ENCODE measurements at regions not wholly inside any gene's neighbourhood (a gene's known extent, or its start where the extent isn't known, plus 50 kb on each side); places are given as distances from the start of the nearest gene placed in this dataset.

GRCh38 chr15:98144388-98144787, 183.9 kb downstream of the ARRDC4 start:
- DNase-seq, result no peak

- DNase-seq, result no peak
Measured at GRCh38 chr15:98146031-98146820, 185.7 kb downstream of the ARRDC4 start.

GRCh38 chr15:98147415-98147814, 186.9 kb downstream of the ARRDC4 start:
- no peak for DNase-seq

- no peak for DNase-seq
Measured at GRCh38 chr15:98150084-98150483, 189.6 kb downstream of the ARRDC4 start.

- no peak for DNase-seq
Measured at GRCh38 chr15:98150536-98150935, 190.0 kb downstream of the ARRDC4 start.

GRCh38 chr15:98151096-98151495, 190.6 kb downstream of the ARRDC4 start:
- no peak for DNase-seq

- DNase-seq, result no peak
Measured at GRCh38 chr15:98152156-98152555, 191.7 kb downstream of the ARRDC4 start.

GRCh38 chr15:98154863-98155262, 194.4 kb downstream of the ARRDC4 start:
- DNase-seq, result no peak

- DNase-seq, result no peak
Measured at GRCh38 chr15:98155356-98155755, 194.9 kb downstream of the ARRDC4 start.

- no peak for DNase-seq
Measured at GRCh38 chr15:98160236-98160635, 199.7 kb downstream of the ARRDC4 start.

GRCh38 chr15:98163319-98164045, 203.0 kb downstream of the ARRDC4 start:
- no peak for DNase-seq

- no peak for DNase-seq
Measured at GRCh38 chr15:98164571-98164970, 204.1 kb downstream of the ARRDC4 start.

GRCh38 chr15:98164986-98165385, 204.5 kb downstream of the ARRDC4 start:
- no peak for DNase-seq

- no peak for DNase-seq
Measured at GRCh38 chr15:98167722-98168268, 207.3 kb downstream of the ARRDC4 start.

GRCh38 chr15:98169551-98169950, 209.0 kb downstream of the ARRDC4 start:
- no peak for DNase-seq

- DNase-seq, result no peak
Measured at GRCh38 chr15:98174286-98174685, 213.8 kb downstream of the ARRDC4 start.

- no peak for DNase-seq
Measured at GRCh38 chr15:98174841-98175240, 214.3 kb downstream of the ARRDC4 start.

GRCh38 chr15:98177966-98178592, 217.6 kb downstream of the ARRDC4 start:
- DNase-seq, result peak in 1 of 2 donors; percentile 14

- no peak for DNase-seq
Measured at GRCh38 chr15:98178861-98179260, 218.4 kb downstream of the ARRDC4 start.

GRCh38 chr15:98187549-98187948, 227.0 kb downstream of the ARRDC4 start:
- DNase-seq, result no peak

- DNase-seq, result no peak
Measured at GRCh38 chr15:98190914-98191313, 230.4 kb downstream of the ARRDC4 start.

- no peak for DNase-seq
Measured at GRCh38 chr15:98195796-98196195, 235.3 kb downstream of the ARRDC4 start.

GRCh38 chr15:98196371-98196770, 235.9 kb downstream of the ARRDC4 start:
- DNase-seq, result no peak

- no peak for DNase-seq
Measured at GRCh38 chr15:98202256-98202655, 241.8 kb downstream of the ARRDC4 start.

All from activated CD4-positive, alpha-beta T cell treated with anti-CD3 and anti-CD28 coated beads for 4 hours (primary cell).